ENCODE measurements at regions not wholly inside any gene's neighbourhood (a gene's known extent, or its start where the extent isn't known, plus 50 kb on each side); places are given as distances from the start of the nearest gene placed in this dataset.
"Not testable (repeated sequence)": the region's sequence is repeated elsewhere in the genome, so short reads cannot be mapped to it uniquely, and the experiment has no call there.

DNA sequence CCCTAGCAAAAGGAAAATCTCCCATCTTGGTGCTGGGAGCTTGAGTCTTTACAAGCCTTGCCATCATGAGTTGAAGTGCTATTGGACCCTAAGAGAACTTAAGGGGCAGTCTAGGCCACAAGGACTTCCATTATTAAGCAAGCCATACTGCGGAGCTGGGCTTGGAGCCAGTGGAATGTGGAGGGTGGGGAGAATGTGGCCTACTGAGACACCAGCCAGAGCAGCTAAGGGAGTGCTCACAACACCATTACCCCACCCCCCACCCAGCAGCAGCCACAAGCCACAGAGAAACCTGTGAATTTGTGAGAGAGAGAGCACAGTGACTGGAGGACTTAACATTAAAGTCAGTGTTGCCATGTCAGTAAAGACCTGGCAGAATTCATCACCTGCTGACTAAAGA, 133.0 kb upstream of the ALG10B start:
- H3K9me3 ChIP-seq (ENCODE audit: control insufficient read depth, insufficient read depth, low read length); H2AK5ac ChIP-seq (ENCODE audit: low read depth, low read length); H2BK5ac ChIP-seq (ENCODE audit: low read depth, low read length, poor library complexity, severe bottlenecking); H3K56ac ChIP-seq (ENCODE audit: extremely low read depth, insufficient read depth, low read length); H3K9me1 ChIP-seq (ENCODE audit: insufficient read depth, low read length); H3K14ac ChIP-seq (replicated peaks; ENCODE audit: low read depth, low read length); H3K9ac ChIP-seq (ENCODE audit: low read depth, low read length); H3K27me3 ChIP-seq (ENCODE audit: control insufficient read depth, insufficient read depth, low read length); H2AK9ac ChIP-seq (replicated peaks; ENCODE audit: low read depth, low read length, poor library complexity); H4K91ac ChIP-seq (ENCODE audit: insufficient read depth, low read depth, low read length); H2BK20ac ChIP-seq (ENCODE audit: low read depth, low read length); in situ Hi-C loops (cut with MboI; ENCODE audit: low sequenced_read_pairs); H3K36me3 ChIP-seq (ENCODE audit: control insufficient read depth, insufficient read depth, low read length); H4K8ac ChIP-seq (ENCODE audit: low read depth in 2 of 2, low read length in 2 of 2); H2AFZ ChIP-seq (replicated peaks; ENCODE audit: low read length, poor library complexity); H3K4me3 ChIP-seq (ENCODE audit: insufficient read depth, low read depth, low read length); H3K4ac ChIP-seq (ENCODE audit: low read depth, low read length); ATAC-seq (ENCODE audit: low read depth); H3K23ac ChIP-seq (ENCODE audit: low read depth, low read length); BruUV-seq (replicated peaks); intact Hi-C loops (cut with micrococcal nuclease); H3K27ac ChIP-seq (ENCODE audit: insufficient read depth, low read length); DNase-seq; dilution Hi-C loops (cut with HindIII; ENCODE audit: low sequenced_read_pairs, unreplicated experiment); CTCF ChIA-PET; H2BK120ac ChIP-seq (ENCODE audit: low read depth, low read length); H4K5ac ChIP-seq (ENCODE audit: low read depth, low read length); H3K4me1 ChIP-seq (ENCODE audit: control insufficient read depth, insufficient read depth, low read length); H4K20me1 ChIP-seq (ENCODE audit: insufficient read depth, low read length); POLR2A ChIA-PET (ENCODE audit: unreplicated experiment); H3K18ac ChIP-seq (ENCODE audit: low read depth, low read length); H2BK15ac ChIP-seq (ENCODE audit: low read depth, low read length); H3K79me1 ChIP-seq (ENCODE audit: low read depth in 1 of 2, low read length in 2 of 2); H3K4me2 ChIP-seq (ENCODE audit: low read depth, low read length): not testable (repeated sequence)
- no CpG with 5 or more reads among the region's 1 CpG for WGBS, 2 experiments (ENCODE audit: extremely low coverage in 2 of 2, insufficient read length in 1 of 2)

DNA sequence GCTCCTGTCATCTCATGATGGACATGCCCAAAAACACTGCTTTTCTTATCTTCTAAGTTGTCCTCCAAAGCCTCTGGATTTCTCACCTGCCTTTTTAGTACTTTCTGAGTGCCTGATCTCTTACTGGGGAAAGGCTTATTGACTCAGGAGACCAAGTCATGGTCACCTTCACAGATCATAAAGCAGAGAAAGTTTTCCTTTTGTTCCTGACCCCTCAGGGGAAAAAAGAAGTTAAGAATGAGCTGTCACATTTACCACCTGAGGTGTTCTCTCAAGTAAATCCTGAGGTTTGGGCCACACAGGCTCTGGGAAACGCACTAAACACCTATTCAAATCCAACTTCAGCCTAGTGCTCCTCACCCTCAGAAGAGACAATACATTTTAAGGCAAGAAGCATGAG, 119.3 kb upstream of the ALG10B start:
- H2AK9ac ChIP-seq (replicated peaks; ENCODE audit: low read depth, low read length, poor library complexity); H2BK20ac ChIP-seq (ENCODE audit: low read depth, low read length); ATAC-seq (ENCODE audit: low read depth); H2AFZ ChIP-seq (replicated peaks; ENCODE audit: low read length, poor library complexity); H4K5ac ChIP-seq (ENCODE audit: low read depth, low read length); H3K18ac ChIP-seq (ENCODE audit: low read depth, low read length); POLR2A ChIA-PET (ENCODE audit: unreplicated experiment); intact Hi-C loops (cut with micrococcal nuclease); dilution Hi-C loops (cut with HindIII; ENCODE audit: low sequenced_read_pairs, unreplicated experiment); H3K23ac ChIP-seq (ENCODE audit: low read depth, low read length); H3K27ac ChIP-seq (ENCODE audit: insufficient read depth, low read length); H3K9me3 ChIP-seq (ENCODE audit: control insufficient read depth, insufficient read depth, low read length); in situ Hi-C loops (cut with MboI; ENCODE audit: low sequenced_read_pairs); DNase-seq; BruUV-seq (replicated peaks); H3K4me1 ChIP-seq (ENCODE audit: control insufficient read depth, insufficient read depth, low read length); H3K27me3 ChIP-seq (ENCODE audit: control insufficient read depth, insufficient read depth, low read length); H3K9me1 ChIP-seq (ENCODE audit: insufficient read depth, low read length); H4K91ac ChIP-seq (ENCODE audit: insufficient read depth, low read depth, low read length); H2AK5ac ChIP-seq (ENCODE audit: low read depth, low read length); H3K9ac ChIP-seq (ENCODE audit: low read depth, low read length); H2BK5ac ChIP-seq (ENCODE audit: low read depth, low read length, poor library complexity, severe bottlenecking); H3K36me3 ChIP-seq (ENCODE audit: control insufficient read depth, insufficient read depth, low read length); H4K20me1 ChIP-seq (ENCODE audit: insufficient read depth, low read length); H3K4me3 ChIP-seq (ENCODE audit: insufficient read depth, low read depth, low read length); H3K56ac ChIP-seq (ENCODE audit: extremely low read depth, insufficient read depth, low read length); H3K4me2 ChIP-seq (ENCODE audit: low read depth, low read length); H2BK15ac ChIP-seq (ENCODE audit: low read depth, low read length); H3K79me1 ChIP-seq (ENCODE audit: low read depth in 1 of 2, low read length in 2 of 2); H3K14ac ChIP-seq (replicated peaks; ENCODE audit: low read depth, low read length); H3K4ac ChIP-seq (ENCODE audit: low read depth, low read length); H4K8ac ChIP-seq (ENCODE audit: low read depth in 2 of 2, low read length in 2 of 2); H2BK120ac ChIP-seq (ENCODE audit: low read depth, low read length): not testable (repeated sequence)
- CTCF ChIA-PET, result interaction anchor here (0.6 kb wide), 1 partner anchor 25 kb away, joined by 3 read pairs; no protein-coding TSS in a partner anchor
- WGBS, 2 experiments (ENCODE audit: extremely low coverage in 2 of 2, insufficient read length in 1 of 2), result no CpG with 5 or more reads among the region's 1 CpG
